ENCODE measurements at regions not wholly inside any gene's neighbourhood (a gene's known extent, or its start where the extent isn't known, plus 50 kb on each side); places are given as distances from the start of the nearest gene placed in this dataset.

- Mint-ChIP-seq H3K9me3 (no peaks in the 10 kb centered on the region), H3K4me3 (no peak overlapping the region), H3K4me1 (ENCODE audit: low read depth) (no peaks in the 10 kb centered on the region), H3K27me3 (peaks cover 16% of the 10 kb centered on the region), H3K27ac (no peak overlapping the region), H3K36me3 (ENCODE audit: low read depth) (no peaks in the 10 kb centered on the region)
Measured at GRCh38 chr11:15434529-15434928, 319.8 kb downstream of the INSC start.

- no peak overlapping the region for H3K27ac Mint-ChIP-seq
- H3K36me3 Mint-ChIP-seq (ENCODE audit: low read depth), result no peaks in the 10 kb centered on the region
- H3K27me3 Mint-ChIP-seq, result no peaks in the 10 kb centered on the region
- H3K4me1 Mint-ChIP-seq (ENCODE audit: low read depth), result no peaks in the 10 kb centered on the region
- H3K4me3 Mint-ChIP-seq, result no peak overlapping the region
- H3K9me3 Mint-ChIP-seq, result peaks cover 3% of the 10 kb centered on the region
Measured at GRCh38 chr11:15446315-15446714, 331.6 kb downstream of the INSC start.

- H3K9me3 Mint-ChIP-seq, result peaks cover 7% of the 10 kb centered on the region
- peaks cover 3% of the 10 kb centered on the region for H3K27me3 Mint-ChIP-seq
- no peaks in the 10 kb centered on the region for H3K4me1 Mint-ChIP-seq (ENCODE audit: low read depth)
- no peaks in the 10 kb centered on the region for H3K36me3 Mint-ChIP-seq (ENCODE audit: low read depth)
- no peak overlapping the region for H3K27ac Mint-ChIP-seq
- no peak overlapping the region for H3K4me3 Mint-ChIP-seq
Measured at GRCh38 chr11:15446929-15447328, 332.2 kb downstream of the INSC start.

- Mint-ChIP-seq H3K4me3 (no peak overlapping the region), H3K27ac (no peak overlapping the region), H3K9me3 (peaks cover 9% of the 10 kb centered on the region), H3K27me3 (peaks cover 3% of the 10 kb centered on the region), H3K4me1 (ENCODE audit: low read depth) (no peaks in the 10 kb centered on the region), H3K36me3 (ENCODE audit: low read depth) (no peaks in the 10 kb centered on the region)
Measured at GRCh38 chr11:15451713-15452112, 337.0 kb downstream of the INSC start.

GRCh38 chr11:15453211-15453765 lies 338.6 kb downstream of the INSC start:
- no peaks in the 10 kb centered on the region for H3K36me3 Mint-ChIP-seq (ENCODE audit: low read depth)
- no peak overlapping the region for H3K27ac Mint-ChIP-seq
- peaks cover 3% of the 10 kb centered on the region for H3K27me3 Mint-ChIP-seq
- H3K4me1 Mint-ChIP-seq (ENCODE audit: low read depth), result no peaks in the 10 kb centered on the region
- peaks cover 7% of the 10 kb centered on the region for H3K9me3 Mint-ChIP-seq
- H3K4me3 Mint-ChIP-seq, result no peak overlapping the region

GRCh38 chr11:15468466-15468865 lies 353.7 kb downstream of the INSC start:
- no peaks in the 10 kb centered on the region for H3K27me3 Mint-ChIP-seq
- H3K36me3 Mint-ChIP-seq (ENCODE audit: low read depth), result no peaks in the 10 kb centered on the region
- no peak overlapping the region for H3K4me3 Mint-ChIP-seq
- H3K27ac Mint-ChIP-seq, result no peak overlapping the region
- no peaks in the 10 kb centered on the region for H3K4me1 Mint-ChIP-seq (ENCODE audit: low read depth)
- peaks cover 6% of the 10 kb centered on the region for H3K9me3 Mint-ChIP-seq

DNA sequence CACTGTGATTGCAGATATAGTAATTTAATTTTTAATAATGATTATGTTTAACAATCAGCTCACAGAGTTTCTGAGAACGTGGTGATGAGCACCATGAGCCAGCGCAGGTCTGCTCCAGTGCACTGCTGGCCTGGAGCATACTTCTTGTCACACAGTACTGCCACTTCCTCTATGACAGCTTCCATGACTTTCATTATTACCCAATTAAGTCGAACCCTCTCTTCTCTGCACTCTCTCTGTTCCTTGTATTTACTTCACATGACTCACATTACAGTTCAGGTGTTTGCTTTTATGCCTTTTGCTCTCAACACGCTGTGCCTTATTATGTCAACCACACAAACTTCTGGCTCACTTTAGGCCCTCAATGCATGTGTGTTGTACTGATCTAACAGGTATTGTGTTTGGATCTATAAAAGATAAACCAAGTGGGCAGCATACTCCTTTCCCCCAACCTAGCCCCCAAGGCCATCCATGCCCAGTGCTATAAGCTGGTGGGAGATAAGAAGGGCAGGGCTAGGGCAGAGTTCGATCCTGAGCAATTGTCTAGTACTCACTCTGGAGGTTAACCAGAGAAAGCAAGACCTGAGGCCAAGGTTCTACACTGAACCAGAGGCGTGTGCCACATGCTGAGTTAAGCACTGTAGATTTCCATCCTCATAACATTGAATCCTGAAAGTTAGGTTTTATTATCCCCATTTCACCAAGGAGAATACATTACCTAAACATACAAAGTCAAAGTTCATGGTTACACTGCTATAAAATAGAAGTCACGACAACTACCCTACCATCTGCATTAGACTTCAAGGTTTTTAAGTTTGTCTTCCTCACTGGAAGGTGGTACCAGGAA lies 356.5 kb downstream of the INSC start:
- Mint-ChIP-seq H3K9me3 (peaks cover 6% of the 10 kb centered on the region), H3K36me3 (ENCODE audit: low read depth) (no peaks in the 10 kb centered on the region), H3K4me3 (no peak overlapping the region), H3K27me3 (no peaks in the 10 kb centered on the region), H3K4me1 (ENCODE audit: low read depth) (no peaks in the 10 kb centered on the region), H3K27ac (no peak overlapping the region)

DNA sequence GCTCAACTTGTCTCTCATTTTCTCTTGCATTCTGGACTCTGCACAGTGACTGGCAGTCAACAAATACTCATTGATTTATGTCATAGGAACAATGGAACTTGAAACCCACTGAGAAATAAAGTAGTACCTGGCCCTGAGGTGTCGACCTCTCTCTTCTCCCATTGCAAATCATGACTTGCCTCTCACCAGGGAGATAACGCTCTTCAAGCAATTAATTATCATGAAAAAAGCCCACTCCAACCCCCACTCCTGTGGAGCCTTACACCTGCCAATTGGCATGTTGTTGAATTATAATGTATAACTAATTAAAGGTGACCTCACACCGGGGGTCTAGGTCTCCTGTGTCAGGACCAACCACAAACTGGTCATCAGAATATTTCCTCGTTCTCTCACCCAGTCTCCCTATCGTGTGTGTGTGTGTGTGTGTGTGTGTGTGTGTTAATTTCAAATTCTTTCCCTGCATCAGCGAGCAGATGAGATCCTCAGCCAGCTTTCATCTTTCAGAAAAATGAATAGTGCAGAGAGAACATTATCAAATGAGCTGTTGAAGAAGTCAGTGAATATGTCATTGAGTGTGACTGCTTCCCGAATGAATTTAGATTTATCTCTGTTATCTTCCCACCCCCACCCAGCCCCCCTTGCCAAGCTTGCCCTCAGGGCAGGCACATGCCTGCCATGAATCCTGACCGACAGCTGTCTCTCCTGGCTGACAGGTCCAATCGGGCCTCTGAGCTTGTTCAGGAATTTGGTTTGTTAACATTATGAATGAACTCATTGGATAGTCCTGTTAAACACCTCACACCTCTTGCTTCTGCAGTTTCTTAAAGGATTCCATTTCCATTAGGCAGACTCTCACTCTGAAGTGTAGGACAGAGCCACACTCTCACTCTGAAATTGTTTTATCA lies 357.4 kb downstream of the INSC start:
- Mint-ChIP-seq H3K27ac (no peak overlapping the region), H3K27me3 (no peaks in the 10 kb centered on the region), H3K4me1 (ENCODE audit: low read depth) (no peaks in the 10 kb centered on the region), H3K9me3 (peaks cover 6% of the 10 kb centered on the region), H3K36me3 (ENCODE audit: low read depth) (no peaks in the 10 kb centered on the region), H3K4me3 (no peak overlapping the region)

- Mint-ChIP-seq H3K27ac (no peak overlapping the region), H3K36me3 (ENCODE audit: low read depth) (no peaks in the 10 kb centered on the region), H3K27me3 (no peaks in the 10 kb centered on the region), H3K4me3 (no peak overlapping the region), H3K4me1 (ENCODE audit: low read depth) (no peaks in the 10 kb centered on the region), H3K9me3 (peaks cover 6% of the 10 kb centered on the region)
Measured at GRCh38 chr11:15473954-15474837, 359.5 kb downstream of the INSC start.

DNA sequence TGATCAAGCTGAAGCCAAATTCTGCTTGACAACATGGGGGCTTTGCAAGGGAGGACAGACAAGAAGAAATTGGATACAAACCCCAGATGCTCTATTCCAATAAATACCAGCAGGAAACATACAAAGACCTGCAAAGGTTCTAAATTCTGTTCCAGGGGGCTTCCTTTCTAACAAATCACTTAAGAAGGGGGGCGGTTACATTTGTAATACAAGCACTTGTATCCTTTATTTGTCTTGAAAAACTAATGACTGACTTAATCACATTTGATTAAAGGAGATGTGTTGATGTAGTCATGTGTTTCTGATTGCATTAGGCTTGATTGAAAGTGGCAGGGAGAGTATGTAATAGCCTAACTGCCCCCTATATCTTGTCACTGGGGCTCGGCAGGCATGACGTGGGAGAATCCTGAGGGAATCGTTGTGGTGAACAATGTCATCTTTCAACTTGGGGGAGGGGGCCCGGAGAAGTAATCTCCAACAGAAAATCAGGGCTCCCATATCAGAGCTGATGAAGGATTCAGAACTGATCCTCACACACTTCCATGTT lies 361.7 kb downstream of the INSC start:
- H3K27ac Mint-ChIP-seq, result no peak overlapping the region
- H3K27me3 Mint-ChIP-seq, result no peaks in the 10 kb centered on the region
- peaks cover 6% of the 10 kb centered on the region for H3K9me3 Mint-ChIP-seq
- no peak overlapping the region for H3K4me3 Mint-ChIP-seq
- no peaks in the 10 kb centered on the region for H3K4me1 Mint-ChIP-seq (ENCODE audit: low read depth)
- H3K36me3 Mint-ChIP-seq (ENCODE audit: low read depth), result no peaks in the 10 kb centered on the region

DNA sequence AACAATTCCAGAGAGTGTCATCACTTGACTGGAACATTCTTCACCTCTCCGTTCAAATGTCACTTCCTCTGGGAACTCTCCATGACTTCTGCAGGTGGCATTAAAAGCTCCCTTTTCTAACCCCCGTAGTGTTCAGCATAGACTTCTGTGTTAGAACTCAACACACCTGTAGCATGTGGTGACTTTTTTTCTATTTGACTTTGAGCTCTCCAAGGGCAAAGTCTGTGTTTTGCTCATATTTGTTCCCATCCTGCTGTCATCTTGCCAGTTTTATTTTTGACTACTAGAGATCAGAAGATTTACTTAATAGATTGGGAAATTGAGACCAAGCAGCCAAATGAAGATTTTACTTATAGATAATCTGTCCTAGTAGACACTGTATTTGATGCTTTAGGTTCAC lies 367.1 kb downstream of the INSC start:
- Mint-ChIP-seq H3K36me3 (ENCODE audit: low read depth) (no peaks in the 10 kb centered on the region), H3K4me1 (ENCODE audit: low read depth) (no peaks in the 10 kb centered on the region), H3K9me3 (no peaks in the 10 kb centered on the region), H3K4me3 (no peak overlapping the region), H3K27ac (no peak overlapping the region), H3K27me3 (no peaks in the 10 kb centered on the region)

DNA sequence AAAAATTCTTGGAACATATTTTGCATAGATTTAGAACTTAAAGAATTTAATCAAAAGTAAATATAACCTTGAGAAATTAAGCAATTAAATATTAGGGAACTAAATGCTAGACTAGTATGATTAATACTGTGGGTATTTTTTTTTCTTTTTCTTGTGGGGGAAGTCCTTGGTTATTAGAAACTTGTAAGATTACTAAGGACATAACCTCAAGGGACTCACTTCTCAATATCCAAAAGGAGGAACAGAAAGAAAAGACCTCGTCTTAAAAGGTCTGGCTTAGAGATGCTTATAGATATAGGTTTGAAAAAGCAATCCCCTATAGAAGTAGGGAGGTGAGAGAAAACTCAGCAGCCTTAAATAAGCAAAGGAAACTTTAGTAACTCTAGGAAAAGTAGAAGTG lies 368.5 kb downstream of the INSC start:
- Mint-ChIP-seq H3K27me3 (no peaks in the 10 kb centered on the region), H3K4me1 (ENCODE audit: low read depth) (no peaks in the 10 kb centered on the region), H3K4me3 (no peak overlapping the region), H3K36me3 (ENCODE audit: low read depth) (no peaks in the 10 kb centered on the region), H3K9me3 (no peaks in the 10 kb centered on the region), H3K27ac (no peak overlapping the region)

DNA sequence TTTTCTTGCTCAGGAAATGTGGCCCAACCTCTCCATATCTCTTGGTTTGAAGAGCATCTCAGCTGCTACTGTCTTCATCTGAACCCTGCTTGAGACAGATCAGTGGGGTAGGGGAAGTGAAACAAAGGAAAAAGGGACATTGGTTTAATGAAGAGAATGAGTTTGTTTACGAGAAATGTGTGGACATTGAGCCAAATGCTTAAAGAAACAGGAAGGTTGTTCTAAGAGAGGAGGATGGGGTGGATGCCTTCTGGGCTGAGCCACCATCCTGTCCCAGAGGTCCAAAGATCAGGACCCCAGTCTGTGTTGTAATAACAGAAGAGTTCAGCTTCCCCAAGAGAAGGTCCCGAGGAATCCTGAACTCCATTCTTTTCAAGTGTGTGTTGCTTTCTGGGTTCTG lies 369.7 kb downstream of the INSC start:
- no peak overlapping the region for H3K27ac Mint-ChIP-seq

GRCh38 chr11:15485432-15485831 lies 370.7 kb downstream of the INSC start:
- Mint-ChIP-seq H3K4me3 (no peak overlapping the region), H3K4me1 (ENCODE audit: low read depth) (no peaks in the 10 kb centered on the region), H3K36me3 (ENCODE audit: low read depth) (no peaks in the 10 kb centered on the region), H3K27ac (no peak overlapping the region), H3K9me3 (no peaks in the 10 kb centered on the region), H3K27me3 (no peaks in the 10 kb centered on the region)

More for the DNA sequence above, 369.7 kb downstream of the INSC start:
- no peaks in the 10 kb centered on the region for H3K36me3 Mint-ChIP-seq (ENCODE audit: low read depth)
- no peaks in the 10 kb centered on the region for H3K27me3 Mint-ChIP-seq
- H3K4me1 Mint-ChIP-seq (ENCODE audit: low read depth), result no peaks in the 10 kb centered on the region
- H3K4me3 Mint-ChIP-seq, result no peak overlapping the region
- no peaks in the 10 kb centered on the region for H3K9me3 Mint-ChIP-seq

Measured in stimulated activated naive CD8-positive, alpha-beta T cell treated with anti-CD3 and anti-CD28 coated beads, Interleukin-15, Interleukin-2, amounts not matched to agents 100 ng/mL and 50 ng/mL, for 24 hours (primary cell).